ENCODE measurements at regions not wholly inside any gene's neighbourhood (a gene's known extent, or its start where the extent isn't known, plus 50 kb on each side); places are given as distances from the start of the nearest gene placed in this dataset.

DNA sequence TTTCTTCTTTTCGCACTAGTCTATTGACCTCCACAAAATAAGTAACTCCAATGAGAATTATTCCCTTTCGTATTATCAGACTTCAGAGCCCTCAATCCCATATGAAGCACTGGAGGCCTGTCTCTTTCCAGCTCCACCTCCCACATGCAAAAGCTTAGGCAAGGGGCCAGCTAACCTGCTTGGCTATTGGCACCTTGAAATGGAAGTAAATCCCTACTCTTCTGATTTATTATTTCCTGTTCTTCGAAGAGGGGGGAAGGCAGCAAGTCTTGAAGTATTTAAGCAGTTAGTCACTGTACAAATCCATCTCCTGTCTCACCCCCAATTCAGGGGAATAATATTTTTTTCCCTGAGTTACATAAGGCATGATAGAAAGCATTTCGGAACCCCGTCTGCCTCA is 577.8 kb downstream of the MAFB start:
- H3K4me1 Mint-ChIP-seq: peaks cover 3% of the 10 kb centered on the region; the same call in 1 of the 3 replicates
- ATAC-seq (no peak), DNase-seq (ENCODE audit: low spot score) (no peak)
- Histone ChIP-seq H3K4me2 (no peak overlapping the region), H3K4me3 (no peak overlapping the region), H3F3A (replicated peaks; ENCODE audit: low read depth) (no peaks in the 10 kb centered on the region), H3K36me3 (ENCODE audit: insufficient read depth) (no peaks in the 10 kb centered on the region), H2AFZ (no peak overlapping the region), H3K27me3 (ENCODE audit: insufficient read depth) (no peaks in the 10 kb centered on the region), H3K79me2 (replicated peaks; ENCODE audit: insufficient read depth) (no peaks in the 10 kb centered on the region), H3K27ac (ENCODE audit: low read depth) (no peak overlapping the region), H4K20me1 (replicated peaks; ENCODE audit: insufficient read depth) (no peaks in the 10 kb centered on the region), H3K9me2 (ENCODE audit: insufficient read depth) (peaks cover 11% of the 10 kb centered on the region), H3K4me1 (ENCODE audit: insufficient read depth) (no peaks in the 10 kb centered on the region)
- H3K9me3 Mint-ChIP-seq: no peaks in the 10 kb centered on the region
- TF ChIP-seq NANOG (IDR thresholded peaks at IDR 0.05; ENCODE audit: borderline replicate concordance): no peak
- no peak for TF ChIP-seq CREB1 (CRISPR knock-in tag; IDR thresholded peaks at IDR 0.05; ENCODE audit: low read depth)
- no peak for TF ChIP-seq POLR2AphosphoS5 (IDR thresholded peaks at IDR 0.05; ENCODE audit: low read depth)
- TF ChIP-seq EZH2phosphoT487 (IDR thresholded peaks at IDR 0.05; ENCODE audit: unreplicated experiment): no peak
- TF ChIP-seq, protein P1, sequence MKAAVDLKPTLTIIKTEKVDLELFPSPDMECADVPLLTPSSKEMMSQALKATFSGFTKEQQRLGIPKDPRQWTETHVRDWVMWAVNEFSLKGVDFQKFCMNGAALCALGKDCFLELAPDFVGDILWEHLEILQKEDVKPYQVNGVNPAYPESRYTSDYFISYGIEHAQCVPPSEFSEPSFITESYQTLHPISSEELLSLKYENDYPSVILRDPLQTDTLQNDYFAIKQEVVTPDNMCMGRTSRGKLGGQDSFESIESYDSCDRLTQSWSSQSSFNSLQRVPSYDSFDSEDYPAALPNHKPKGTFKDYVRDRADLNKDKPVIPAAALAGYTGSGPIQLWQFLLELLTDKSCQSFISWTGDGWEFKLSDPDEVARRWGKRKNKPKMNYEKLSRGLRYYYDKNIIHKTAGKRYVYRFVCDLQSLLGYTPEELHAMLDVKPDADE (IDR thresholded peaks at IDR 0.05): no peak
- TF ChIP-seq, protein P2, sequence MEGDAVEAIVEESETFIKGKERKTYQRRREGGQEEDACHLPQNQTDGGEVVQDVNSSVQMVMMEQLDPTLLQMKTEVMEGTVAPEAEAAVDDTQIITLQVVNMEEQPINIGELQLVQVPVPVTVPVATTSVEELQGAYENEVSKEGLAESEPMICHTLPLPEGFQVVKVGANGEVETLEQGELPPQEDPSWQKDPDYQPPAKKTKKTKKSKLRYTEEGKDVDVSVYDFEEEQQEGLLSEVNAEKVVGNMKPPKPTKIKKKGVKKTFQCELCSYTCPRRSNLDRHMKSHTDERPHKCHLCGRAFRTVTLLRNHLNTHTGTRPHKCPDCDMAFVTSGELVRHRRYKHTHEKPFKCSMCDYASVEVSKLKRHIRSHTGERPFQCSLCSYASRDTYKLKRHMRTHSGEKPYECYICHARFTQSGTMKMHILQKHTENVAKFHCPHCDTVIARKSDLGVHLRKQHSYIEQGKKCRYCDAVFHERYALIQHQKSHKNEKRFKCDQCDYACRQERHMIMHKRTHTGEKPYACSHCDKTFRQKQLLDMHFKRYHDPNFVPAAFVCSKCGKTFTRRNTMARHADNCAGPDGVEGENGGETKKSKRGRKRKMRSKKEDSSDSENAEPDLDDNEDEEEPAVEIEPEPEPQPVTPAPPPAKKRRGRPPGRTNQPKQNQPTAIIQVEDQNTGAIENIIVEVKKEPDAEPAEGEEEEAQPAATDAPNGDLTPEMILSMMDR (conservative IDR thresholded peaks at IDR 0.05; ENCODE audit: low read depth in 2 of 2): no peak
- no peak for TF ChIP-seq ZNF114 (CRISPR knock-in tag; IDR thresholded peaks at IDR 0.05)
- no peak for TF ChIP-seq JUNB (IDR thresholded peaks at IDR 0.05; ENCODE audit: unreplicated experiment)
- TF ChIP-seq, protein P3, sequence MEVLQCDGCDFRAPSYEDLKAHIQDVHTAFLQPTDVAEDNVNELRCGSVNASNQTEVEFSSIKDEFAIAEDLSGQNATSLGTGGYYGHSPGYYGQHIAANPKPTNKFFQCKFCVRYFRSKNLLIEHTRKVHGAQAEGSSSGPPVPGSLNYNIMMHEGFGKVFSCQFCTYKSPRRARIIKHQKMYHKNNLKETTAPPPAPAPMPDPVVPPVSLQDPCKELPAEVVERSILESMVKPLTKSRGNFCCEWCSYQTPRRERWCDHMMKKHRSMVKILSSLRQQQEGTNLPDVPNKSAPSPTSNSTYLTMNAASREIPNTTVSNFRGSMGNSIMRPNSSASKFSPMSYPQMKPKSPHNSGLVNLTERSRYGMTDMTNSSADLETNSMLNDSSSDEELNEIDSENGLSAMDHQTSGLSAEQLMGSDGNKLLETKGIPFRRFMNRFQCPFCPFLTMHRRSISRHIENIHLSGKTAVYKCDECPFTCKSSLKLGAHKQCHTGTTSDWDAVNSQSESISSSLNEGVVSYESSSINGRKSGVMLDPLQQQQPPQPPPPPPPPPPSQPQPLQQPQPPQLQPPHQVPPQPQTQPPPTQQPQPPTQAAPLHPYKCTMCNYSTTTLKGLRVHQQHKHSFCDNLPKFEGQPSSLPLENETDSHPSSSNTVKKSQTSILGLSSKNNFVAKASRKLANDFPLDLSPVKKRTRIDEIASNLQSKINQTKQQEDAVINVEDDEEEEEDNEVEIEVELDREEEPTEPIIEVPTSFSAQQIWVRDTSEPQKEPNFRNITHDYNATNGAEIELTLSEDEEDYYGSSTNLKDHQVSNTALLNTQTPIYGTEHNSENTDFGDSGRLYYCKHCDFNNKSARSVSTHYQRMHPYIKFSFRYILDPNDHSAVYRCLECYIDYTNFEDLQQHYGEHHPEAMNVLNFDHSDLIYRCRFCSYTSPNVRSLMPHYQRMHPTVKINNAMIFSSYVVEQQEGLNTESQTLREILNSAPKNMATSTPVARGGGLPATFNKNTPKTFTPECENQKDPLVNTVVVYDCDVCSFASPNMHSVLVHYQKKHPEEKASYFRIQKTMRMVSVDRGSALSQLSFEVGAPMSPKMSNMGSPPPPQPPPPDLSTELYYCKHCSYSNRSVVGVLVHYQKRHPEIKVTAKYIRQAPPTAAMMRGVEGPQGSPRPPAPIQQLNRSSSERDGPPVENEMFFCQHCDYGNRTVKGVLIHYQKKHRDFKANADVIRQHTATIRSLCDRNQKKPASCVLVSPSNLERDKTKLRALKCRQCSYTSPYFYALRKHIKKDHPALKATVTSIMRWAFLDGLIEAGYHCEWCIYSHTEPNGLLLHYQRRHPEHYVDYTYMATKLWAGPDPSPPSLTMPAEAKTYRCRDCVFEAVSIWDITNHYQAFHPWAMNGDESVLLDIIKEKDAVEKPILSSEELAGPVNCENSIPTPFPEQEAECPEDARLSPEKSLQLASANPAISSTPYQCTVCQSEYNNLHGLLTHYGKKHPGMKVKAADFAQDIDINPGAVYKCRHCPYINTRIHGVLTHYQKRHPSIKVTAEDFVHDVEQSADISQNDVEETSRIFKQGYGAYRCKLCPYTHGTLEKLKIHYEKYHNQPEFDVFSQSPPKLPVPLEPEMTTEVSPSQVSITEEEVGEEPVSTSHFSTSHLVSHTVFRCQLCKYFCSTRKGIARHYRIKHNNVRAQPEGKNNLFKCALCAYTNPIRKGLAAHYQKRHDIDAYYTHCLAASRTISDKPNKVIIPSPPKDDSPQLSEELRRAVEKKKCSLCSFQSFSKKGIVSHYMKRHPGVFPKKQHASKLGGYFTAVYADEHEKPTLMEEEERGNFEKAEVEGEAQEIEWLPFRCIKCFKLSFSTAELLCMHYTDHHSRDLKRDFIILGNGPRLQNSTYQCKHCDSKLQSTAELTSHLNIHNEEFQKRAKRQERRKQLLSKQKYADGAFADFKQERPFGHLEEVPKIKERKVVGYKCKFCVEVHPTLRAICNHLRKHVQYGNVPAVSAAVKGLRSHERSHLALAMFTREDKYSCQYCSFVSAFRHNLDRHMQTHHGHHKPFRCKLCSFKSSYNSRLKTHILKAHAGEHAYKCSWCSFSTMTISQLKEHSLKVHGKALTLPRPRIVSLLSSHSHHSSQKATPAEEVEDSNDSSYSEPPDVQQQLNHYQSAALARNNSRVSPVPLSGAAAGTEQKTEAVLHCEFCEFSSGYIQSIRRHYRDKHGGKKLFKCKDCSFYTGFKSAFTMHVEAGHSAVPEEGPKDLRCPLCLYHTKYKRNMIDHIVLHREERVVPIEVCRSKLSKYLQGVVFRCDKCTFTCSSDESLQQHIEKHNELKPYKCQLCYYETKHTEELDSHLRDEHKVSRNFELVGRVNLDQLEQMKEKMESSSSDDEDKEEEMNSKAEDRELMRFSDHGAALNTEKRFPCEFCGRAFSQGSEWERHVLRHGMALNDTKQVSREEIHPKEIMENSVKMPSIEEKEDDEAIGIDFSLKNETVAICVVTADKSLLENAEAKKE (CRISPR knock-in tag; IDR thresholded peaks at IDR 0.05): no peak
- no peak for TF ChIP-seq STAT1 (IDR thresholded peaks at IDR 0.05; ENCODE audit: unreplicated experiment)
- no peak for TF ChIP-seq EZH2 (IDR thresholded peaks at IDR 0.05; ENCODE audit: low read depth, unreplicated experiment)
- no peak for TF ChIP-seq ZNF331 (CRISPR knock-in tag; IDR thresholded peaks at IDR 0.05; ENCODE audit: low read depth)
- H3K27ac Mint-ChIP-seq: no peak overlapping the region
- no peak overlapping the region for H3K4me3 Mint-ChIP-seq
- H3K27me3 Mint-ChIP-seq (ENCODE audit: insufficient read depth, low read depth, poor library complexity): peaks cover 2% of the 10 kb centered on the region
- no peaks in the 10 kb centered on the region for H3K36me3 Mint-ChIP-seq (ENCODE audit: low read depth)
